Smooth muscle cell (in vitro differentiated cells): ENCODE measurements at regions not wholly inside any gene's neighbourhood (a gene's known extent, or its start where the extent isn't known, plus 50 kb on each side); places are given as distances from the start of the nearest gene placed in this dataset.

Experiments
- DNase-seq: peaks from one replicate; lab custom pipeline; 2025; ENCODE audit not compliant: unreplicated experiment; lab: John Stamatoyannopoulos, UW
- H2AFZ ChIP-seq: fragments of 200-600 bp; sonication (generic); 2 replicates; pipeline ENCODE4 v1.6.0; 2016; ENCODE audit warnings: antibody characterized with exemption, low read depth, mild to moderate bottlenecking
- H3F3A ChIP-seq: fragments of 200-600 bp; sonication (generic); 2 replicates; pipeline ENCODE4 v1.6.0; 2017; ENCODE audit warnings: antibody characterized with exemption, low read depth
- H3K27ac ChIP-seq: fragments of 200-600 bp; sonication (generic); 2 replicates; pipeline ENCODE4 v1.5.1; 2016; ENCODE audit warnings: low read depth, mild to moderate bottlenecking
- H3K27me3 ChIP-seq: fragments of 200-600 bp; sonication (generic); 2 replicates; pipeline ENCODE4 v1.6.1; 2016; ENCODE audit warnings: low read depth, mild to moderate bottlenecking
- H3K36me3 ChIP-seq: fragments of 200-600 bp; sonication (generic); 2 replicates; pipeline ENCODE4 v1.5.1; 2016; ENCODE audit warnings: low read depth
- H3K4me1 ChIP-seq: fragments of 200-600 bp; sonication (generic); 2 replicates; pipeline ENCODE4 v1.5.1; 2016; ENCODE audit warnings: low read depth
- H3K4me2 ChIP-seq: fragments of 200-600 bp; sonication (generic); 2 replicates; pipeline ENCODE4 v1.6.0; 2016; ENCODE audit warnings: mild to moderate bottlenecking
- H3K4me3 ChIP-seq: fragments of 200-600 bp; sonication (generic); 2 replicates; pipeline ENCODE4 v1.5.1; 2016; ENCODE audit warnings: mild to moderate bottlenecking
- H3K79me2 ChIP-seq: fragments of 200-600 bp; sonication (generic); 2 replicates; pipeline ENCODE4 v1.6.0; 2016; ENCODE audit warnings: low read depth, mild to moderate bottlenecking
- H3K9ac ChIP-seq: fragments of 200-600 bp; sonication (generic); 2 replicates; pipeline ENCODE4 v1.6.0; 2016; ENCODE audit warnings: low read depth
- H3K9me3 ChIP-seq: fragments of 200-600 bp; sonication (generic); replicated peaks from 2 replicates; pipeline ENCODE4 v1.5.1; 2016; ENCODE audit warnings: low read depth
- H4K20me1 ChIP-seq: fragments of 200-600 bp; sonication (generic); 2 replicates; pipeline ENCODE4 v1.6.0; 2016; ENCODE audit warnings: low read depth
- WGBS: methylation state at CpG from one replicate; pipeline ENCODE4 v1.1.7; 2016; ENCODE audit warnings: low lambda C conversion rate; 5-methylcytosine and 5-hydroxymethylcytosine counted together
- TF ChIP-seq, protein P1 (sequence below): fragments of 200-600 bp; sonication (generic); IDR thresholded peaks from 2 replicates; pipeline ENCODE4 v1.5.1; 2017; ENCODE audit warnings: borderline replicate concordance, mild to moderate bottlenecking, antibody characterized with exemption; ENCODE audit not compliant: insufficient read depth, poor library complexity, severe bottlenecking

DNA sequence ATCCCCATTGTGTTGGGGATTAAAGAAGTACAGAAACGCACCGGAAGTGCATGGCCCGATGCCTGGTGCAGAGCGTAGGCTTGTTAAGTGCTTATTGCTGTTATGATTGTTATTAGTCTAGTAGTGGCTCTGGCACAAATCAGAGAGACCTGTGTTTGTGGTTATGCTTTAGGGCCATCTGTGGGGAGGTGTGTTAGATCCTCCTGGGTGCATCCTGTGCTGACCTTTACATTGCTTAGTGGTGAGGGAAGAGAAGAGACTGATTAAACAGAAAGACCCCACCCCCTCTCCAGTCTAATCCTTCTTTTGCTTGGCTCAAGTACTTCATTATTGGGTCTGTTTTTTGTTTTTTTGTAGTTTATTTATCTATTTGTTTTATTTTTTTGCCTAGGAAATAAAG, 112.7 kb upstream of the SPRY4 start:
- Histone ChIP-seq H3K79me2 (no peaks in the 10 kb centered on the region), H3K9me3 (no peaks in the 10 kb centered on the region), H3K36me3 (no peaks in the 10 kb centered on the region), H3K4me2 (no peak overlapping the region), H3K27me3 (no peaks in the 10 kb centered on the region), H3K4me3 (no peak overlapping the region), H2AFZ (no peak overlapping the region), H3K9ac (no peak overlapping the region), H3K27ac (no peak overlapping the region), H3F3A (no peaks in the 10 kb centered on the region), H4K20me1 (no peaks in the 10 kb centered on the region), H3K4me1 (no peaks in the 10 kb centered on the region)
- no peak for DNase-seq
- WGBS: 90% methylated on average over 4 of the region's 4 CpGs
- TF ChIP-seq, protein P1, sequence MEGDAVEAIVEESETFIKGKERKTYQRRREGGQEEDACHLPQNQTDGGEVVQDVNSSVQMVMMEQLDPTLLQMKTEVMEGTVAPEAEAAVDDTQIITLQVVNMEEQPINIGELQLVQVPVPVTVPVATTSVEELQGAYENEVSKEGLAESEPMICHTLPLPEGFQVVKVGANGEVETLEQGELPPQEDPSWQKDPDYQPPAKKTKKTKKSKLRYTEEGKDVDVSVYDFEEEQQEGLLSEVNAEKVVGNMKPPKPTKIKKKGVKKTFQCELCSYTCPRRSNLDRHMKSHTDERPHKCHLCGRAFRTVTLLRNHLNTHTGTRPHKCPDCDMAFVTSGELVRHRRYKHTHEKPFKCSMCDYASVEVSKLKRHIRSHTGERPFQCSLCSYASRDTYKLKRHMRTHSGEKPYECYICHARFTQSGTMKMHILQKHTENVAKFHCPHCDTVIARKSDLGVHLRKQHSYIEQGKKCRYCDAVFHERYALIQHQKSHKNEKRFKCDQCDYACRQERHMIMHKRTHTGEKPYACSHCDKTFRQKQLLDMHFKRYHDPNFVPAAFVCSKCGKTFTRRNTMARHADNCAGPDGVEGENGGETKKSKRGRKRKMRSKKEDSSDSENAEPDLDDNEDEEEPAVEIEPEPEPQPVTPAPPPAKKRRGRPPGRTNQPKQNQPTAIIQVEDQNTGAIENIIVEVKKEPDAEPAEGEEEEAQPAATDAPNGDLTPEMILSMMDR: no peak

DNA sequence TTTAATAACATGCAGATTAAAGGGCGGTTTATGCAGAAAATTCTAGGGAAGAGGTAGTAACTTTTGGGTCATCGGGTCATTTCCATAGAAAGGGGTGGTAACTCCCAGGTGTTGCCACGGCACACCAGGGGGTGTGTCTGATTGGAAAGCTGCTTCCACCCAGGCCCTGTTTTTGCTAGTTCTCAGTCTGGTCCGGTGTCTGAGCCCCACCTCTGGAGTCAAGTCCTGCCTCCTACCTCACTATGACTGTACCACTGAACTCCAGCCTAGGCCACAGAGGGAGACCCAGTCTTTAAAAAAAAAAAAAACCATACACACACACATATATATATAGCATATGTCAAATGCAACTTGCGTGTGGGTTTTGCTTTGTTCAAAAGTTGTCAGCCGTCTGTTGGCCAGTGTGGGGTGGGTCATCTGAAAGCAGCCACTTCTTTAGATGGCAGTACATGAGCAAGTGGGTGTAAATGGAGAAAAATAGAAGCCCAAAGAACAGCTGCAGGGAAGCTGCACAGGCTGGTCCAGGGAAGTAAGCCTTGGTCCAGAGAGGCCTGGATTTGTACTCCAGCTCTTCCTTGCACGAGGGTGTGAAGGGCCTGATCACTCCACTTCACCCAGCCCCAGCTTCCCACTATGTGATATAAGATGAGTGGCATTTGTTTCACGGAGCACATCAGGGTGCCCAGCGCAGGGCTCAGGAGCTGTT, 110.7 kb upstream of the SPRY4 start:
- no peaks in the 10 kb centered on the region for H4K20me1 ChIP-seq
- TF ChIP-seq, protein P1: no peak
- no peak overlapping the region for H3K27ac ChIP-seq
- WGBS: 86% methylated on average over 9 of the region's 9 CpGs
- H3K36me3 ChIP-seq: no peaks in the 10 kb centered on the region
- DNase-seq: no peak
- no peaks in the 10 kb centered on the region for H3K9me3 ChIP-seq
- H3K9ac ChIP-seq: no peak overlapping the region
- H3K4me2 ChIP-seq: no peak overlapping the region
- H3K4me1 ChIP-seq: no peaks in the 10 kb centered on the region
- no peaks in the 10 kb centered on the region for H3F3A ChIP-seq
- no peak overlapping the region for H3K4me3 ChIP-seq
- no peaks in the 10 kb centered on the region for H3K79me2 ChIP-seq
- no peaks in the 10 kb centered on the region for H3K27me3 ChIP-seq
- no peak overlapping the region for H2AFZ ChIP-seq

DNA sequence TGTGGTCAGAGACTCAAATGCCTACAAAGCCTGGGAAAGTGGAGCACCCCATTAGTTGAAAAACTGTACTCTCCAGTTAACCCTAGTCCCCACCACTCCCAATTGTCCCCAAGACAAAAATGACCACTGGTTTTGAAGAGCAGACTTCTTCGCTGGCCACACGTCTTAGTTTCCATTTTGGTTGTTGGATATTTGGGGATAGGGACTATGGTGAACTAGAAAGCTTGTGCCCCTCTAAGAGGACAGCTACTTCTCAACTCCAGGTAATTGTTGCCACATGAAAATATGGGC, 109.4 kb upstream of the SPRY4 start:
- H3K4me1 ChIP-seq: no peaks in the 10 kb centered on the region
- 98% methylated on average over 2 of the region's 2 CpGs for WGBS
- TF ChIP-seq, protein P1: no peak
- H3F3A ChIP-seq: no peaks in the 10 kb centered on the region
- no peaks in the 10 kb centered on the region for H3K36me3 ChIP-seq
- no peaks in the 10 kb centered on the region for H4K20me1 ChIP-seq
- H3K9ac ChIP-seq: no peak overlapping the region
- no peaks in the 10 kb centered on the region for H3K9me3 ChIP-seq
- H2AFZ ChIP-seq: no peak overlapping the region
- no peak overlapping the region for H3K4me3 ChIP-seq
- no peaks in the 10 kb centered on the region for H3K79me2 ChIP-seq
- H3K4me2 ChIP-seq: no peak overlapping the region
- no peak overlapping the region for H3K27ac ChIP-seq
- no peaks in the 10 kb centered on the region for H3K27me3 ChIP-seq
- no peak for DNase-seq

DNA sequence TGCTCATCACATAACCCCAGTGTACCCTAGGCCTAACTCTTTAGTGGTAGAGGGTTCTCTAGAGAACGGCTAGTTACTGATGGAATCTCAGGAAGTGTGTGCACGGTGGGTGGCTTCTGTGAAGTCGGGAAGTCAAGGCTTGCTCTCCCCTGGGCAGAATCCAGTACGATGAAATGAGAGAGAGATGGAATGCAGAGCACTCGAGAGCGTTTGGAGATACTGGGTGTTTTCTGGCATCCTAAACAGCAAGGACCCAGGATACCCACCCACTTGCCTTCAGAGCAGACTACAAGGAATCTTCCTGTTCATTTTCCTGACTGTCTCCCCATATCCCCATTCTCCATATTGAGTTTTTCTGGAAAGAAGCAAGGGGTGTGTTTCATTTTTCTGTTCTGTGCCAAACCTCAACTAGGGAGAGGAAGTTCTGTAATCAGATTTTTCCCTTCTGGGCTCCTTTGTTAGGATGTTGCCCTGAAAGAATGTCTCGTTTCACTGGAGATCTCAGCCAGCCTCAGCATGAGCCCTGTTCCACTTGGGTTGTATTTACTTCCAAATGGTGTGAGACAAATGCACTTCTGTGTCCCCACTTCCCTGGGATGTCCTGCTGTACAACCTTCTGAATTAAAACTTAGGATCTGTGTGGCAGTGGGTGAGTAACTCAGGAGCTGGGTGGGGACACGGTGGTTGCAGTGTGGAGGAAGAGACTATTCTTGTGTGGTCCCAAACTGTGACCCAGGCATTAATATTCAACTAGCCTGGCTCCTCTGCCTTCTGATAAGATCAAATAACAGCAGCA, 108.9 kb upstream of the SPRY4 start:
- no peak overlapping the region for H3K4me2 ChIP-seq
- H3K36me3 ChIP-seq: no peaks in the 10 kb centered on the region
- no peaks in the 10 kb centered on the region for H3F3A ChIP-seq
- H3K27ac ChIP-seq: no peak overlapping the region
- WGBS: 47% methylated on average over 8 of the region's 8 CpGs
- H3K4me1 ChIP-seq: no peaks in the 10 kb centered on the region
- DNase-seq: no peak
- H3K4me3 ChIP-seq: no peak overlapping the region
- H3K9me3 ChIP-seq: no peaks in the 10 kb centered on the region
- H4K20me1 ChIP-seq: no peaks in the 10 kb centered on the region
- no peak overlapping the region for H2AFZ ChIP-seq
- H3K27me3 ChIP-seq: no peaks in the 10 kb centered on the region
- TF ChIP-seq, protein P1: no peak
- H3K79me2 ChIP-seq: no peaks in the 10 kb centered on the region
- no peak overlapping the region for H3K9ac ChIP-seq
